ENCODE measurements at regions not wholly inside any gene's neighbourhood (a gene's known extent, or its start where the extent isn't known, plus 50 kb on each side); places are given as distances from the start of the nearest gene placed in this dataset.

GRCh38 chr7:35371221-35371620 lies 117.3 kb upstream of the TBX20 start:
- DNase-seq (ENCODE audit: low spot score in 2 of 2): no peak
- no peaks in the 10 kb centered on the region for H3K36me3 Mint-ChIP-seq
- no peak overlapping the region for H3K4me3 Mint-ChIP-seq
- no peaks in the 10 kb centered on the region for H3K9me3 Mint-ChIP-seq
- no peaks in the 10 kb centered on the region for H3K4me1 Mint-ChIP-seq
- no peak overlapping the region for H3K27ac Mint-ChIP-seq
- ATAC-seq: no peak

- no peaks in the 10 kb centered on the region for H3K36me3 Mint-ChIP-seq
- H3K9me3 Mint-ChIP-seq: no peaks in the 10 kb centered on the region
- no peak for ATAC-seq
- no peak overlapping the region for H3K4me3 Mint-ChIP-seq
- H3K4me1 Mint-ChIP-seq: no peaks in the 10 kb centered on the region
- no peak for DNase-seq (ENCODE audit: low spot score in 2 of 2)
- no peak overlapping the region for H3K27ac Mint-ChIP-seq
Observed at GRCh38 chr7:35370687-35371086, 116.8 kb upstream of the TBX20 start.

GRCh38 chr7:35366167-35367155 lies 112.6 kb upstream of the TBX20 start:
- no peak for DNase-seq (ENCODE audit: low spot score in 2 of 2)
- no peak overlapping the region for H3K4me3 Mint-ChIP-seq
- no peaks in the 10 kb centered on the region for H3K9me3 Mint-ChIP-seq
- H3K4me1 Mint-ChIP-seq: no peaks in the 10 kb centered on the region
- no peaks in the 10 kb centered on the region for H3K36me3 Mint-ChIP-seq
- no peak for ATAC-seq
- H3K27ac Mint-ChIP-seq: no peak overlapping the region

- ATAC-seq (no peak), DNase-seq (ENCODE audit: low spot score in 2 of 2) (no peak)
- H3K9me3 Mint-ChIP-seq: no peaks in the 10 kb centered on the region
- H3K4me3 Mint-ChIP-seq: no peak overlapping the region
- H3K4me1 Mint-ChIP-seq: no peaks in the 10 kb centered on the region
- H3K36me3 Mint-ChIP-seq: no peaks in the 10 kb centered on the region
- no peak overlapping the region for H3K27ac Mint-ChIP-seq
Observed at GRCh38 chr7:35365523-35365922, 111.6 kb upstream of the TBX20 start.

GRCh38 chr7:35362341-35362740 lies 108.4 kb upstream of the TBX20 start:
- no peak for DNase-seq (ENCODE audit: low spot score in 2 of 2)
- Mint-ChIP-seq H3K36me3 (no peaks in the 10 kb centered on the region), H3K9me3 (no peaks in the 10 kb centered on the region), H3K27ac (no peak overlapping the region), H3K4me1 (no peaks in the 10 kb centered on the region), H3K4me3 (no peak overlapping the region)
- ATAC-seq: peak; percentile 12

- DNase-seq (ENCODE audit: low spot score in 2 of 2) (no peak), ATAC-seq (no peak)
- H3K36me3 Mint-ChIP-seq: no peaks in the 10 kb centered on the region
- no peak overlapping the region for H3K4me3 Mint-ChIP-seq
- H3K27ac Mint-ChIP-seq: no peak overlapping the region
- H3K9me3 Mint-ChIP-seq: no peaks in the 10 kb centered on the region
- H3K4me1 Mint-ChIP-seq: no peaks in the 10 kb centered on the region
Observed at GRCh38 chr7:35359423-35359822, 105.5 kb upstream of the TBX20 start.

GRCh38 chr7:35356495-35356894 lies 102.6 kb upstream of the TBX20 start:
- no peaks in the 10 kb centered on the region for H3K4me1 Mint-ChIP-seq
- no peaks in the 10 kb centered on the region for H3K36me3 Mint-ChIP-seq
- DNase-seq (ENCODE audit: low spot score in 2 of 2): no peak
- ATAC-seq: peak; percentile 31
- no peaks in the 10 kb centered on the region for H3K9me3 Mint-ChIP-seq
- H3K27ac Mint-ChIP-seq: no peak overlapping the region
- no peak overlapping the region for H3K4me3 Mint-ChIP-seq

- H3K36me3 Mint-ChIP-seq: no peaks in the 10 kb centered on the region
- no peak overlapping the region for H3K4me3 Mint-ChIP-seq
- H3K4me1 Mint-ChIP-seq: no peaks in the 10 kb centered on the region
- no peak for DNase-seq (ENCODE audit: low spot score in 2 of 2)
- no peaks in the 10 kb centered on the region for H3K9me3 Mint-ChIP-seq
- no peak overlapping the region for H3K27ac Mint-ChIP-seq
- ATAC-seq: no peak
Observed at GRCh38 chr7:35355911-35356310, 102.0 kb upstream of the TBX20 start.

- ATAC-seq (peak; percentile 5), DNase-seq (ENCODE audit: low spot score in 2 of 2) (no peak)
- Mint-ChIP-seq H3K27ac (no peak overlapping the region), H3K36me3 (no peaks in the 10 kb centered on the region), H3K4me3 (no peak overlapping the region), H3K9me3 (no peaks in the 10 kb centered on the region), H3K4me1 (no peaks in the 10 kb centered on the region)
Observed at GRCh38 chr7:35355199-35355598, 101.3 kb upstream of the TBX20 start.

GRCh38 chr7:35353481-35353880 lies 99.6 kb upstream of the TBX20 start:
- no peak for DNase-seq (ENCODE audit: low spot score in 2 of 2)
- no peak overlapping the region for H3K27ac Mint-ChIP-seq
- no peak for ATAC-seq
- H3K36me3 Mint-ChIP-seq: no peaks in the 10 kb centered on the region
- H3K4me1 Mint-ChIP-seq: no peaks in the 10 kb centered on the region
- no peak overlapping the region for H3K4me3 Mint-ChIP-seq
- no peaks in the 10 kb centered on the region for H3K9me3 Mint-ChIP-seq

GRCh38 chr7:35351466-35351865 lies 97.6 kb upstream of the TBX20 start:
- no peaks in the 10 kb centered on the region for H3K9me3 Mint-ChIP-seq
- H3K27ac Mint-ChIP-seq: no peak overlapping the region
- H3K36me3 Mint-ChIP-seq: no peaks in the 10 kb centered on the region
- ATAC-seq: no peak
- H3K4me1 Mint-ChIP-seq: no peaks in the 10 kb centered on the region
- no peak for DNase-seq (ENCODE audit: low spot score in 2 of 2)
- no peak overlapping the region for H3K4me3 Mint-ChIP-seq

GRCh38 chr7:35348611-35349400 lies 94.9 kb upstream of the TBX20 start:
- no peak overlapping the region for H3K27ac Mint-ChIP-seq
- no peaks in the 10 kb centered on the region for H3K4me1 Mint-ChIP-seq
- H3K4me3 Mint-ChIP-seq: no peak overlapping the region
- H3K9me3 Mint-ChIP-seq: no peaks in the 10 kb centered on the region
- H3K36me3 Mint-ChIP-seq: no peaks in the 10 kb centered on the region
- DNase-seq (ENCODE audit: low spot score in 2 of 2) (no peak), ATAC-seq (no peak)

- H3K36me3 Mint-ChIP-seq: no peaks in the 10 kb centered on the region
- H3K9me3 Mint-ChIP-seq: no peaks in the 10 kb centered on the region
- no peak overlapping the region for H3K4me3 Mint-ChIP-seq
- DNase-seq (ENCODE audit: low spot score in 2 of 2): no peak
- no peak for ATAC-seq
- H3K27ac Mint-ChIP-seq: no peak overlapping the region
- H3K4me1 Mint-ChIP-seq: no peaks in the 10 kb centered on the region
Observed at GRCh38 chr7:35342786-35343185, 88.9 kb upstream of the TBX20 start.

GRCh38 chr7:35339811-35340210 lies 85.9 kb upstream of the TBX20 start:
- ATAC-seq: no peak
- H3K27ac Mint-ChIP-seq: no peak overlapping the region
- DNase-seq (ENCODE audit: low spot score in 2 of 2): peak in 1 of 2 donors; percentile 15
- no peaks in the 10 kb centered on the region for H3K9me3 Mint-ChIP-seq
- no peaks in the 10 kb centered on the region for H3K36me3 Mint-ChIP-seq
- H3K4me1 Mint-ChIP-seq: no peaks in the 10 kb centered on the region
- H3K4me3 Mint-ChIP-seq: no peak overlapping the region

GRCh38 chr7:35336444-35336843 lies 82.5 kb upstream of the TBX20 start:
- H3K9me3 Mint-ChIP-seq: no peaks in the 10 kb centered on the region
- no peaks in the 10 kb centered on the region for H3K4me1 Mint-ChIP-seq
- no peak overlapping the region for H3K27ac Mint-ChIP-seq
- no peaks in the 10 kb centered on the region for H3K36me3 Mint-ChIP-seq
- H3K4me3 Mint-ChIP-seq: no peak overlapping the region
- no peak for DNase-seq (ENCODE audit: low spot score in 2 of 2)
- peak; percentile 31 for ATAC-seq

GRCh38 chr7:35334506-35334905 lies 80.6 kb upstream of the TBX20 start:
- no peak overlapping the region for H3K27ac Mint-ChIP-seq
- DNase-seq (ENCODE audit: low spot score in 2 of 2) (no peak), ATAC-seq (no peak)
- no peaks in the 10 kb centered on the region for H3K4me1 Mint-ChIP-seq
- no peaks in the 10 kb centered on the region for H3K9me3 Mint-ChIP-seq
- no peaks in the 10 kb centered on the region for H3K36me3 Mint-ChIP-seq
- H3K4me3 Mint-ChIP-seq: no peak overlapping the region

Data from stimulated activated effector memory CD8-positive, alpha-beta T cell treated with anti-CD3 and anti-CD28 coated beads, Interleukin-12 subunit alpha, Interleukin-12 subunit beta, amount 100 ng/mL, for 72 hours (primary cell).